KMS-11 (cell line): ENCODE measurements at regions not wholly inside any gene's neighbourhood (a gene's known extent, or its start where the extent isn't known, plus 50 kb on each side); places are given as distances from the start of the nearest gene placed in this dataset.

Experiments
- H2AFZ ChIP-seq: fragments of 200-600 bp; sonication (generic); 2 replicates; pipeline ENCODE4 v1.6.1; 2016; ENCODE audit warnings: antibody characterized with exemption, mixed run types, low read depth
- H3K27ac ChIP-seq: fragments of 200-600 bp; sonication (generic); 2 replicates; pipeline ENCODE4 v1.6.1; 2016; ENCODE audit warnings: mild to moderate bottlenecking, mixed run types
- H3K27me3 ChIP-seq: fragments of 200-600 bp; sonication (generic); 2 replicates; pipeline ENCODE4 v1.6.1; 2017; ENCODE audit warnings: mild to moderate bottlenecking, low read depth, mixed run types, moderate library complexity; ENCODE audit not compliant: insufficient read depth
- H3K36me3 ChIP-seq: fragments of 200-600 bp; sonication (generic); 2 replicates; pipeline ENCODE4 v1.6.1; 2017; ENCODE audit warnings: mild to moderate bottlenecking, mixed run types; ENCODE audit not compliant: insufficient read depth
- H3K4me1 ChIP-seq: fragments of 200-600 bp; sonication (generic); 2 replicates; pipeline ENCODE4 v1.6.1; 2016; ENCODE audit warnings: mild to moderate bottlenecking, low read depth, mixed run types; ENCODE audit not compliant: poor library complexity, severe bottlenecking
- H3K4me2 ChIP-seq: fragments of 200-600 bp; sonication (generic); 2 replicates; pipeline ENCODE4 v1.7.0; 2016; ENCODE audit warnings: mild to moderate bottlenecking, mixed run types
- H3K4me3 ChIP-seq: fragments of 200-600 bp; sonication (generic); IDR thresholded peaks from 2 replicates; pipeline ENCODE4 v1.6.1; 2017; ENCODE audit warnings: low read depth, low read length, mixed read lengths; ENCODE audit not compliant: insufficient read depth
- H3K79me2 ChIP-seq: fragments of 200-600 bp; sonication (generic); 2 replicates; pipeline ENCODE4 v1.6.1; 2016; ENCODE audit warnings: low read depth, mixed run types; ENCODE audit not compliant: insufficient read depth
- H3K9ac ChIP-seq: fragments of 200-600 bp; sonication (generic); 2 replicates; pipeline ENCODE4 v1.6.1; 2016; ENCODE audit warnings: mild to moderate bottlenecking, mixed run types
- H4K20me1 ChIP-seq: fragments of 200-600 bp; sonication (generic); 2 replicates; pipeline ENCODE4 v1.6.1; 2016; ENCODE audit warnings: mild to moderate bottlenecking, mixed run types; ENCODE audit not compliant: insufficient read depth
- TF ChIP-seq, protein P1 (sequence below): fragments of 200-600 bp; sonication (generic); conservative IDR thresholded peaks from 2 replicates; pipeline ENCODE4 v1.6.1; 2017; ENCODE audit warnings: low read depth, mild to moderate bottlenecking, antibody characterized with exemption, low read length, moderate library complexity, mixed read lengths

- Histone ChIP-seq H3K27ac (peak overlapping the region; percentile 99), H3K9ac (peak overlapping the region; percentile 84; the same call in 1 of the 2 replicates), H3K4me3 (no peak overlapping the region), H3K4me1 (peaks cover 76% of the 10 kb centered on the region), H3K36me3 (no peaks in the 10 kb centered on the region), H3K4me2 (peak overlapping the region; percentile 96), H2AFZ (peak overlapping the region; percentile 26; the same call in 1 of the 2 replicates), H4K20me1 (no peaks in the 10 kb centered on the region), H3K79me2 (no peaks in the 10 kb centered on the region), H3K27me3 (no peaks in the 10 kb centered on the region)
- TF ChIP-seq, protein P1, sequence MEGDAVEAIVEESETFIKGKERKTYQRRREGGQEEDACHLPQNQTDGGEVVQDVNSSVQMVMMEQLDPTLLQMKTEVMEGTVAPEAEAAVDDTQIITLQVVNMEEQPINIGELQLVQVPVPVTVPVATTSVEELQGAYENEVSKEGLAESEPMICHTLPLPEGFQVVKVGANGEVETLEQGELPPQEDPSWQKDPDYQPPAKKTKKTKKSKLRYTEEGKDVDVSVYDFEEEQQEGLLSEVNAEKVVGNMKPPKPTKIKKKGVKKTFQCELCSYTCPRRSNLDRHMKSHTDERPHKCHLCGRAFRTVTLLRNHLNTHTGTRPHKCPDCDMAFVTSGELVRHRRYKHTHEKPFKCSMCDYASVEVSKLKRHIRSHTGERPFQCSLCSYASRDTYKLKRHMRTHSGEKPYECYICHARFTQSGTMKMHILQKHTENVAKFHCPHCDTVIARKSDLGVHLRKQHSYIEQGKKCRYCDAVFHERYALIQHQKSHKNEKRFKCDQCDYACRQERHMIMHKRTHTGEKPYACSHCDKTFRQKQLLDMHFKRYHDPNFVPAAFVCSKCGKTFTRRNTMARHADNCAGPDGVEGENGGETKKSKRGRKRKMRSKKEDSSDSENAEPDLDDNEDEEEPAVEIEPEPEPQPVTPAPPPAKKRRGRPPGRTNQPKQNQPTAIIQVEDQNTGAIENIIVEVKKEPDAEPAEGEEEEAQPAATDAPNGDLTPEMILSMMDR: no peak
These were observed 91.6 kb upstream of the RUNX3 start for GRCh38 chr1:25021591-25022215.

GRCh38 chr1:25020851-25021590 is 90.9 kb upstream of the RUNX3 start:
- H2AFZ ChIP-seq: no peak overlapping the region
- no peaks in the 10 kb centered on the region for H3K36me3 ChIP-seq
- H3K27me3 ChIP-seq: no peaks in the 10 kb centered on the region
- TF ChIP-seq, protein P1: no peak
- H3K4me3 ChIP-seq: no peak overlapping the region
- H3K4me2 ChIP-seq: no peak overlapping the region
- peak overlapping the region; percentile 84; the same call in 1 of the 2 replicates for H3K9ac ChIP-seq
- H3K4me1 ChIP-seq: peaks cover 69% of the 10 kb centered on the region
- no peaks in the 10 kb centered on the region for H3K79me2 ChIP-seq
- H4K20me1 ChIP-seq: no peaks in the 10 kb centered on the region
- peak overlapping the region; percentile 99 for H3K27ac ChIP-seq

GRCh38 chr1:25020173-25020845 is 90.2 kb upstream of the RUNX3 start:
- peaks cover 62% of the 10 kb centered on the region for H3K4me1 ChIP-seq
- H2AFZ ChIP-seq: no peak overlapping the region
- H3K79me2 ChIP-seq: no peaks in the 10 kb centered on the region
- H3K4me2 ChIP-seq: no peak overlapping the region
- no peak overlapping the region for H3K27ac ChIP-seq
- H4K20me1 ChIP-seq: no peaks in the 10 kb centered on the region
- no peaks in the 10 kb centered on the region for H3K36me3 ChIP-seq
- H3K27me3 ChIP-seq: no peaks in the 10 kb centered on the region
- H3K9ac ChIP-seq: no peak overlapping the region
- no peak overlapping the region for H3K4me3 ChIP-seq
- TF ChIP-seq, protein P1: no peak

- no peaks in the 10 kb centered on the region for H3K27me3 ChIP-seq
- no peak overlapping the region for H2AFZ ChIP-seq
- H3K36me3 ChIP-seq: no peaks in the 10 kb centered on the region
- no peaks in the 10 kb centered on the region for H4K20me1 ChIP-seq
- H3K79me2 ChIP-seq: no peaks in the 10 kb centered on the region
- H3K4me1 ChIP-seq: peaks cover 55% of the 10 kb centered on the region
- H3K27ac ChIP-seq: no peak overlapping the region
- no peak overlapping the region for H3K4me2 ChIP-seq
- H3K4me3 ChIP-seq: no peak overlapping the region
- H3K9ac ChIP-seq: no peak overlapping the region
- TF ChIP-seq, protein P1: no peak
These were observed 89.5 kb upstream of the RUNX3 start for GRCh38 chr1:25019337-25020172.
